Stimulated activated memory B cell treated with anti-CD40 and anti-IgM and Interleukin-4, amounts not matched to agents 10 μg/mL and 1 μg/mL and 100 μg/mL, for 72 hours (primary cell): ENCODE measurements at regions not wholly inside any gene's neighbourhood (a gene's known extent, or its start where the extent isn't known, plus 50 kb on each side); places are given as distances from the start of the nearest gene placed in this dataset.

ENCODE experiments used
- ATAC-seq: fragments of 150-1000 bp; cut with Tn5 transposase; 2 replicates; pipeline ENCODE4 v1.10.0; 2021
- H3K27ac Mint-ChIP-seq: one replicate; pipeline ENCODE4 v1.8.0; 2022; ENCODE audit warnings: mild to moderate bottlenecking, mixed read lengths
- H3K27me3 Mint-ChIP-seq: one replicate; pipeline ENCODE4 v1.8.0; 2022; ENCODE audit warnings: mixed read lengths
- H3K36me3 Mint-ChIP-seq: one replicate; pipeline ENCODE4 v1.8.0; 2022; ENCODE audit warnings: mixed read lengths
- H3K4me1 Mint-ChIP-seq: one replicate; pipeline ENCODE4 v1.8.0; 2022; ENCODE audit warnings: mixed read lengths
- H3K4me3 Mint-ChIP-seq: one replicate; pipeline ENCODE4 v1.8.0; 2022; ENCODE audit warnings: mild to moderate bottlenecking, moderate library complexity, mixed read lengths
- H3K9me3 Mint-ChIP-seq: one replicate; pipeline ENCODE4 v1.8.0; 2022; ENCODE audit warnings: mixed read lengths

DNA sequence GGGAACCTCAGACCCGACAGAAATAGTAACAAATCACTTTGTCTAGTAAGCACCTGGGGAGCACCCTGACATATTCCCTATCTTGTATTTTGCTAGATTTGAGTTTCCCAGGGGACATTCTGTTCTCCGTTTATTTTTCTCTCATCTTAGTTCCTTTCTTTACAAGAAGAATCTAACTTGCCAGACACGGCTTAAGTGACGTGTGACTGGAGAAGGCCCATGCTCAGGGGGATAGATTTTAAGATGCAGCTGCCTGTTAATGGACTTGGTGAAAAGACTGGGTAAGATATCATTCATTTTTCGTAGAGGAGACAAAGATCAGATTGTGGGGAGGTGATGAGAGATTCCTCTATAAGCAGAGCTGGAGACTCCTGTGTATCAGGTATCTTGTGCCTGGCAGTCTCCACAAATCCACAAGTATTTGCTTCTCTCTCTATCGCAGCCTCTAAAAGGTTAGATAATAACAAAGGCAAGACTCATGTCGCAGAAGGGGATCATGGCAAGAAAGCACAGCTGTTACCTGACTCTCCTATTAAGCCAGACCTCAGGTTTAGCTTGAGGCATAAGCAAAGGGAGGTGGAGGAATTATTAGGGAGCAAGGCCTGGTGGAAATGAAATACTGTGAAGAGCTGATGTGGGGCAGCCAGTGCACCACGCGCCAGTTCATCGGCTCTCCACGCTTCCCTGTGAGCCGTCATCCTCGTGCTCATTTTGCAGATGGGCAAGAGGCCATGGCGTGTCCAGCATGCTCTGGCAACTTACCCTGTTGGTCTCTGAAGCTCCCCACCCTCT lies 347.2 kb upstream of the TNP1 start:
- H3K27me3 Mint-ChIP-seq: peaks cover 41% of the 10 kb centered on the region
- H3K36me3 Mint-ChIP-seq: no peaks in the 10 kb centered on the region
- no peak for ATAC-seq

DNA sequence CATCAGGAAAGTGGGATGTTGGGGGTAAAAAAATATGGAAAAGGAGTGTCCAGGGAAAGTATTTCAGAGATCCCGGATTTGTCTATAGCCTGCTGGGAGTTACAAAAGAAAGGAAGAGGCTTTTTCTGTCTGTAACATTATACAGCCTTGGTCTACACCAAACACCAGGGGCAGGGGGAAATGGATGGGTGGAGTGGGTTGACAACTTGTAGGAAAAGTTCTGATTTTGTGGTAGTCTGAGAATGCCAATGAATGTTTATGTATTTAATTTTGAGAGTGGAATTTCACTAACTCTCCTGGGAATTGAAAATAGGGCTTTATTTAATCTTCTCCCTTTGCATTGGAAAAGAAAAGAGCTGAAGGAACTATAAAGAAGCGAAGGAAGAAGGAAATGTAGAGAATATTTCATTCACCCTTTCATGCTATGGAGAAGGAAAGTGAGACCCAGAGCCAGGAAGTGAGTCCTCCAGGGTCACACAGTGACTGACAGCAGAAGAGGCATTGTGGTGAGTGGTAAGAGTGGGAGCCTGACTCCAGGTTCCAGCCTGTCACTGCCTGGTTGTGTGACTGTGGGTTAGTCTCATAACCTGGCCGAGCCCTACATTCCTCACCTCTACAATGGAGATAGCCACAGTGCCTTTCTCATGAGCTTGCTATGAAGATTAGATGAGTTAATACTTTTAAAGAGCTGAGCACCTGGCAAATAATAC lies 346.3 kb upstream of the TNP1 start:
- Mint-ChIP-seq H3K27ac (no peak overlapping the region), H3K9me3 (peaks cover 11% of the 10 kb centered on the region), H3K4me1 (no peaks in the 10 kb centered on the region), H3K36me3 (no peaks in the 10 kb centered on the region), H3K4me3 (no peak overlapping the region), H3K27me3 (peaks cover 41% of the 10 kb centered on the region)
- ATAC-seq: no peak

More for the DNA sequence above, 347.2 kb upstream of the TNP1 start:
- no peak overlapping the region for H3K27ac Mint-ChIP-seq
- no peak overlapping the region for H3K4me3 Mint-ChIP-seq
- peaks cover 11% of the 10 kb centered on the region for H3K9me3 Mint-ChIP-seq
- H3K4me1 Mint-ChIP-seq: no peaks in the 10 kb centered on the region

DNA sequence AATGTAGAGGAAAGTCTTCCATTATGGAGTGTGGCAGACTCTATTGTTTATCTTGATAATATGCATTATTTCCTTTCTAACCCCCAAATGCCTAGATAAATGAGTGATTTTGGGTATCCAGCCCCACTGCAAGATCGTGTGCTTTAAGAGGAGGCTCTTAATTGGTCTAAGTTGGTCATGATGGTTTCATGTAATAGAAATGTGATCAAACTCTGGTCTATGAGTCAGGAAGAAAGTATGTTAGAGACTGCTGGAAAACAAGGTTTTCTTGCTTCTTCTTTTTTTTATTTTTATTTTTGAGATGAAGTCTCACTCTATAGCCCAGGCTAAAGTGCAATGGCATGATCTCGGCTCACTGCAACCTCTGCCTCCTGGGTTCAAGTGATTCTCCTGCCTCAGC lies 344.5 kb upstream of the TNP1 start:
- H3K9me3 Mint-ChIP-seq: peaks cover 11% of the 10 kb centered on the region
- H3K36me3 Mint-ChIP-seq: no peaks in the 10 kb centered on the region
- peaks cover 39% of the 10 kb centered on the region for H3K27me3 Mint-ChIP-seq
- ATAC-seq: no peak
- H3K4me3 Mint-ChIP-seq: no peak overlapping the region
- H3K4me1 Mint-ChIP-seq: no peaks in the 10 kb centered on the region
- H3K27ac Mint-ChIP-seq: no peak overlapping the region

DNA sequence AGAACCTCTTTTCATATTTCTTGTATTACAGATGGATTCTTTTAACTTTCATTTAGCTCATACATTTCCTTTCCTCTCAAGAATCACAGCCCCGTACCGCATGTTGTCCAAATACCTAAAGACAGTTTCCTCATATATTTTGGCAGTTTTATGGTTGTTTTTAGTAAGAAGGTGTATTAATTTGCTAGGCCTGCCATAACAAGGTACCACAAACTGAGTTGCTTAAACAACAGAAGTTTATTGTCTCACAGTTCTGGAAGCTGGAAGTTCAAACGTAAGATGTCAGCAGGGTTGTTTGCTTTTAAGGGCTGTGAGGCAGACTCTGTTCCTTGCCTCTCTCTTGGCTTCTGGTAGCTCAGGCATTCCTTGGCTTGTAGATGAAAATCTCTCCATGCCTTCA lies 343.2 kb upstream of the TNP1 start:
- no peaks in the 10 kb centered on the region for H3K36me3 Mint-ChIP-seq
- H3K27ac Mint-ChIP-seq: no peak overlapping the region
- H3K9me3 Mint-ChIP-seq: peaks cover 13% of the 10 kb centered on the region
- H3K4me1 Mint-ChIP-seq: no peaks in the 10 kb centered on the region
- peaks cover 38% of the 10 kb centered on the region for H3K27me3 Mint-ChIP-seq
- H3K4me3 Mint-ChIP-seq: no peak overlapping the region
- ATAC-seq: no peak

DNA sequence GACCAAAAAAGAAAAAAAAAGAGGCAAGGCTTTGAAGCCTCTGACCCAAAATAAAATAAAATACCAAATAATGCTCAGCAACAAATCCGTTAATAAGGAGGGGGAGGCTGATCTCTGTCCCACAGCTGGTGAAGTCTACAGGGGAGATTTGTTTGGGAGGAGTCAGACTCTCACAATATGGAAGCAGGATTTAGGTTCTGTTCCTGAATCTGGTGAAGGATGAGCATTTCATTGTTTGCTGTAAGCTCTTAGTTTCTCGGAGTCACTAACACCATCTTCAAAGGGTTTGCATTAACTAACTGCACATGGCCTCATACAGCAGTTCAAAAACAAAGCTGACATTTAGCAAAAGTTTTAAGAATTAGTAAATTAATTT lies 339.4 kb upstream of the TNP1 start:
- Mint-ChIP-seq H3K36me3 (no peaks in the 10 kb centered on the region), H3K9me3 (peaks cover 13% of the 10 kb centered on the region), H3K4me3 (no peak overlapping the region), H3K27me3 (peaks cover 35% of the 10 kb centered on the region), H3K27ac (no peak overlapping the region), H3K4me1 (no peaks in the 10 kb centered on the region)
- ATAC-seq: no peak

DNA sequence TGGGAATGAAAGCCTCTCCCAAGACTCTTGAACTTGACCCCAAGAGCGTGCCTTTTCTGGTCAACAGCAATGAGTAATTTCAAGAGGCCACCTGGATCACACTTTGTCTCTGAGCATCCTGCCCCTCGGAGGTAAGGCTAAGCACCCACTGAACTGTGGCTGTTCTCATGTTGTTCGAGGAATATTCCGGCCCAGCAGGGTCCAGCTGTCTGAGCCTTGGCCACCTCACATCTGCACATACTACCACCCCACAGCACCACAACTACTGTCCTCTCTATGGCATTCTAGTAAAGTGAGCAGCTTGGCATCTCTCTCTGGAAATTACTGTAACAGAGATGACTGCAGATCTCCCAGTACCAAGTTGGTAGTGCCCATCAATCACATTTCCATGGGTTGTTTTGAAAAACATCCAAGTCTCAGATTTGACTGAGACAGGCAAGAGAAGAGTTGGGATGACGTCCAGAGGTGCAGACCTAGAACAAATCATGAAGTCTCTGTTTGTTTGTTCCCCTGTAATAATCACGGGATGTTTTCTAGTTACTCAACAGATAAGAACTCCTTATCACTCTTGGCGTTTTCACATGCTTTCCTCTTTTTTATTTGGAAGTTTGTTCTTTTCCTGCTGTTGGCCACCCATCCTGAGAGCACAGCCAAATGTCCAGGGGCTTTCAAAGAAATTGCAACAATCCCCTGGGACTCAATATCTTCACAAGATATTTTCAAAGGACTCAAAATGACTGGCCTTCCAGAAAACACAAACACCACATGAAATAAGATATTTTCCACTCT lies 336.0 kb upstream of the TNP1 start:
- peaks cover 30% of the 10 kb centered on the region for H3K27me3 Mint-ChIP-seq
- H3K9me3 Mint-ChIP-seq: peaks cover 8% of the 10 kb centered on the region
- no peaks in the 10 kb centered on the region for H3K4me1 Mint-ChIP-seq
- H3K36me3 Mint-ChIP-seq: no peaks in the 10 kb centered on the region
- no peak overlapping the region for H3K27ac Mint-ChIP-seq
- H3K4me3 Mint-ChIP-seq: no peak overlapping the region
- no peak for ATAC-seq

DNA sequence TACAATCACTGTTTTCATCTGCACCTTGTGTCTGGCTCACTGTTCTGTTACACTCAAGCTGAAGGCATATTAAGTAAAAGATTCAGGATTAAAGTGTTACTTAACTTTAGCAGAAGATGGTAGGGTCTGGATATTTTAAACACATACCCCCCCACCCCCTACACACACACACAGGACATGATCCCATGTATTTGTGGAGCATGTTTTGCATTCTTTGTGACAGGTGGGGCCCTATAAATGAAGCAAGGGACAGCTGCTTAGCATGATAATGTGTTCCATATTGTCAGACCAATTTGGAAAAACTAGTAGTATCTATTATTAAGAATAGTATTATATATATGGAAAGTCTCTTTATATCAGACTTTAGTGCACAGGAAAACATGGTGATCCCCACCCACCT lies 335.2 kb upstream of the TNP1 start:
- H3K9me3 Mint-ChIP-seq: peaks cover 9% of the 10 kb centered on the region
- H3K27me3 Mint-ChIP-seq: peaks cover 30% of the 10 kb centered on the region
- no peak for ATAC-seq
- no peaks in the 10 kb centered on the region for H3K4me1 Mint-ChIP-seq
- no peak overlapping the region for H3K4me3 Mint-ChIP-seq
- H3K36me3 Mint-ChIP-seq: no peaks in the 10 kb centered on the region
- H3K27ac Mint-ChIP-seq: no peak overlapping the region

DNA sequence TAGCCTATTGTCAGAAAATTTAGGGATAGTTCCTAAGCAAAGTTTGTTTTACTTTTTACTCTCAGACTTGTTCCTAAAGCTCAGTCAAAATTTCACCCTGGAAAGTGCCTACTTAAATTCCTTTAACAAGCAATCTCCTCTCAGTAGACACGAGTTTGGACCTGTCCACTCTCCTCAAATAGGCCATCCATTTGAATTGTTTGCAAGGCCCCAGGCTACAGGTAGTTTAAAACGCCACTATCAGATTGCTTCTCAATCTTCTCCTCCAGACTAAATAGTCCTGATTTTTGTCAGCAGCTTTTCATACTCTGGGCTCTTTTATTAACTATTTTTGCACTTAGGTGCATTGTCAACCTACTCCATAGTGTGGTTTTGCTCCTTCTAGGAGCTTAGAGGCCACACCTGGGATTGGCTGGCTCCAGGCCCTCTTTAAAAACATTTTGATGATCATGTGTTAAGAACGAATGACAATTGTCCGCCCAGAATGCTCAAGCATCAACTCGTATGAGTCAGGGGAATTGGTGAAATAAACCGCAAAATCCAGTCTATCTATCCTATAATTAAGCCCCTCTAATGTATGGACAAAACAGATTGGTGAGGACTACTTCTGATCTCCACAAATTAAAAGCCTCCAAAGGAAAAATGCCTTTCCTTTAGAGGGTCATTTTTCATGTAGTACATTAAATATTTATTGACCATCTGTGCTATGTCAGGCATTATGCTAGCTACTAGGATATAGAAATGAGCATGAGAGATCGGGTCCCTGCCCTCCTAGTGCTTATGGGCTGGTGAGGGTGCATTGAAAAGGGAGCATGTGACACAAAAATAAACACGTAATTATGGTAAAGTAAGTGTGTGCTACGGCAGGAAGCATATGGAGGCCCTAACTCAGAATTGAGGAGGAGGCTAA lies 333.8 kb upstream of the TNP1 start:
- Mint-ChIP-seq H3K4me1 (no peaks in the 10 kb centered on the region), H3K36me3 (no peaks in the 10 kb centered on the region), H3K27me3 (peaks cover 21% of the 10 kb centered on the region), H3K27ac (no peak overlapping the region), H3K4me3 (no peak overlapping the region), H3K9me3 (peaks cover 7% of the 10 kb centered on the region)
- no peak for ATAC-seq

DNA sequence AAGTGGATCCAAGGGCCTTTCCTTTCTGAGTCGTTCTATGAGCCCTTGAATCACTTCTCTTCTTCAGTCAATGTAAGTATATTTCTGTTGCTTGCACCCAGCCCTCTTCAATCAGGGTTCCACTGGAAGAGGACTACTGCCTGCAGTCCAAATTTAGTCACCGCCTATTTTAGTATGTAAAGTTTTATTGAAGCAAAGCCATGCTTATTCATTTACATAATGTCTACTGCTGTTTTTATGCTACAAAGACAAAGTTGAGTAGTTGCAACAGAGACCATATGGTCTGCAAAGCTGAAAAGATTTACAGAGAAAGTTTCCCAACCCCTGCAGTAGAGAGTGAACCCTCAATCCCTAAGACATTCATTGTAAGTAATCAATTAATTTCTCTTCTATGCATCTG lies 332.5 kb upstream of the TNP1 start:
- no peak overlapping the region for H3K4me3 Mint-ChIP-seq

DNA sequence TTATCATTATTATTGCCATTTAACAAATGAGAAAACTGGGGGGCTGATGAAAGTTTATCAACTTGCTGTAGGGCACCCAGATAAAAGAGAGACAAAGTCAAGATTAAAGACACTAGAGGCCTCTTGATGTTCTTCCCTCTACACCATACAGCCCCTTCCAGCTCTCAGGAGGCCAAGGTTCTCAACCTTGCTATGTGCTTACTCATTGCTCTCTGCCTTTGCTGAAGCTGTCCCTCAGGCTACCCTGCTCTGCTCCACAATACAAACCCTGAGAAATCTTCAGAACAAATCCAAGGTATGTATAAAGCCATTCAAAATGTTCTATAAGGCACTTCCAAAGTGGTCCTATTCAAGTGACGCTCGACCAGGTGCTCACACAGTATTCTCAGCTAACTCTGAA lies 329.9 kb upstream of the TNP1 start:
- ATAC-seq: no peak
- Mint-ChIP-seq H3K27me3 (peaks cover 8% of the 10 kb centered on the region), H3K36me3 (no peaks in the 10 kb centered on the region), H3K4me3 (no peak overlapping the region), H3K4me1 (no peaks in the 10 kb centered on the region), H3K27ac (no peak overlapping the region), H3K9me3 (peaks cover 2% of the 10 kb centered on the region)

More for the DNA sequence above, 332.5 kb upstream of the TNP1 start:
- H3K27ac Mint-ChIP-seq: no peak overlapping the region
- no peaks in the 10 kb centered on the region for H3K4me1 Mint-ChIP-seq
- ATAC-seq: no peak
- H3K9me3 Mint-ChIP-seq: peaks cover 7% of the 10 kb centered on the region
- no peaks in the 10 kb centered on the region for H3K36me3 Mint-ChIP-seq
- H3K27me3 Mint-ChIP-seq: peaks cover 21% of the 10 kb centered on the region

DNA sequence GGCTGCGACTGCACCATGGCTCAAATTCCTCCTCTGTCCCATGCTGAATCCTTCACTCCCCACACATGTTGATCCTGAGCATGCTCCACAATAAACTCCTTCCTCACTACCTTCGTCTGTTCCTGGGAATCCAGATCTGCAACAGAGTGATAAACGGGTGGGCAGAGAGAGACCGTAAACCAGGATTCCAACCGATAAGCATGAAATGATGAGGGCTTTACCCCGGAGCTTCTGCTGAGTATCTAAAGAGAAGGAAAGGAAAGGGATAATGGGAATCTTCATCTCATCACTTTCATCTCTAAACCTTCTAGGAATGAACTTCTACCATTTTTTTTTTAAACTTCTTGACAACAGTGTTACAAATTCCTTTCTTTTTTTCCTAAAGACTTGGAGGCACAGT lies 329.3 kb upstream of the TNP1 start:
- Mint-ChIP-seq H3K4me3 (no peak overlapping the region), H3K9me3 (peaks cover 2% of the 10 kb centered on the region), H3K27ac (no peak overlapping the region), H3K4me1 (no peaks in the 10 kb centered on the region), H3K27me3 (peaks cover 5% of the 10 kb centered on the region), H3K36me3 (no peaks in the 10 kb centered on the region)
- no peak for ATAC-seq

DNA sequence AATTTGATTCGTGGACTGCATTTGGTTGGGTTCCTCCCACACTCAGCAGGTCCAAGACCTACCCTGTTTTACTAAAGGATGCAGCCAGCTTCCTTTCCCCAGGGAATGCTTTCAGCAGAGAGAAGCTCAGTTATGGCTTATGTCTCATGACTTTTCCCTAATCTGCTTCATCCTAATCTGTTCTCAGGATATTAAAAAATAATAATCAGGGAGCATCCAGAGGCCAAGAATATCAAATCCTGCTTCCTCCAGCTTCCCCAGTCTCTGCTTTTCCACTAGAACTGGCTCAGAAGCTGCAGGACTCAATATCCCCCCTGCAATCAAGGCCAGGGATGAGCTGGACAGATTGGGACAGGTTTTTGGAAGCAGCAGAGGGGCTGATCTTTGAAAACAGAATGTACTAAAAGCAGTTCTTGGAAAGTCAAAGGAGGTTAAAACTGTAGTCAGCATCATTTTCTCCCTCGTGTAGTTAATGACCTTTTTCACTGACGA lies 326.9 kb upstream of the TNP1 start:
- ATAC-seq: no peak
- H3K4me1 Mint-ChIP-seq: no peaks in the 10 kb centered on the region
- no peak overlapping the region for H3K27ac Mint-ChIP-seq
- H3K27me3 Mint-ChIP-seq: no peaks in the 10 kb centered on the region
- H3K9me3 Mint-ChIP-seq: peaks cover 2% of the 10 kb centered on the region
- H3K4me3 Mint-ChIP-seq: no peak overlapping the region
- H3K36me3 Mint-ChIP-seq: no peaks in the 10 kb centered on the region

DNA sequence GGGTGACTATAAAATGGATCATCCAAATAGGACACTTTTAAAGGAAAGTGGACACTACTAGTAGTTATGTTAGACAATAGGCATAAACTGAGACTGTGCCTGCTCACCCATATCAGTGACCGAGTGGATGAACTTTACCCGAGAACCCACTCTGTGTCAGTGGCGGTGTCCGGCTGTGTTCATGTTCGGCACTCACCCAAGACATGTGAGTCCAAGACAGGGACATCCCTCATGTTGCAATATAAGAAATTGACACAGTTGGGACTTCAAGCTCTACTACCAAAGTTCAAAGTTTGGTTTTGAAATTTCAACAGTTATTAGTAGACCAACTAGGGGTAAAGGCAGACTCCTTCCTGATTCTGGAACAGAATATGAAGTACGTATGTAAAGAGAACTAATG lies 326.3 kb upstream of the TNP1 start:
- H3K36me3 Mint-ChIP-seq: no peaks in the 10 kb centered on the region
- no peaks in the 10 kb centered on the region for H3K4me1 Mint-ChIP-seq
- no peak for ATAC-seq
- no peak overlapping the region for H3K27ac Mint-ChIP-seq
- H3K9me3 Mint-ChIP-seq: peaks cover 2% of the 10 kb centered on the region
- H3K27me3 Mint-ChIP-seq: no peaks in the 10 kb centered on the region
- no peak overlapping the region for H3K4me3 Mint-ChIP-seq

DNA sequence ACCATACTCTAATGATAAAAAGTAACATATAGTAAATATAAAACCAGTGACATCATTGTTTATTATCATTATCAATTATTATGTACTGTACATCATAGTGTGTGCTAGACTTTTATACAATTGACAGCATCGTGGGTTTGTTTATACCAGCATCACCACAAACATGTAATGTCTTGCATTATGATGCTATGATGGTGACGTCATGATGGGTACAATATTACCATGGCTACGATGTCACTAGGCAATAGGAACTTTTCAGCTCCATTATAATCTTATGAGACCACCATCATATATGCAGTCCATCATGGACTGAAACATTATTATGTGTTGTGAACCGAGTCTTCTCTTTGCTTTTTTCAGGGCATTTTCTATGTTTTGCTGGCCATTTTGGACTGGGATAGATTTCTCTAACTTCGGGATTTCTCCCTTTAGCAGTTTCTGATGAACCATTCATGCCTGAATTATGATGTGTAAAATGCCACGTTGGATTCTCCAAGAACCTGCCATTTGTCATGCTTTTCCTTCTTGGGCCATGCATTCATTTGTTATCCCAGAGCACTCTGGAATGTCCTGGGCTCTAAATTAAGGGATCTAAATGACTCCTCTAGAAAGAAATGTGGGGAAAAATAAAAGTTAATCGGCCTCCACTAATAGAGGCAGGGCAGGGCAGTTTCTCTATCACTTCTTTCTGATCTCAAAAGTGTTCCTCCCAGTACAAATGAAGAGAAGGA lies 325.6 kb upstream of the TNP1 start:
- Mint-ChIP-seq H3K9me3 (no peaks in the 10 kb centered on the region), H3K4me1 (no peaks in the 10 kb centered on the region), H3K27ac (no peak overlapping the region), H3K36me3 (no peaks in the 10 kb centered on the region), H3K4me3 (no peak overlapping the region), H3K27me3 (no peaks in the 10 kb centered on the region)
- no peak for ATAC-seq
